K562 (cell line): ENCODE measurements at regions not wholly inside any gene's neighbourhood (a gene's known extent, or its start where the extent isn't known, plus 50 kb on each side); places are given as distances from the start of the nearest gene placed in this dataset.

ENCODE experiments used
- CAMTA2 ChIP-seq: fragments of 250-450 bp; sonication (Bioruptor Pico); conservative IDR thresholded peaks from 2 replicates; pipeline ENCODE4 v1.5.1; 2022
- E2F3 ChIP-seq: fragments of 250-450 bp; sonication (Bioruptor Pico); IDR thresholded peaks from 2 replicates; pipeline ENCODE4 v1.4.0; 2020; ENCODE audit warnings: mild to moderate bottlenecking
- KLF16 ChIP-seq: IDR thresholded peaks from 2 replicates; pipeline ENCODE4 v1.6.1; 2016; ENCODE audit warnings: antibody characterized with exemption
- MAZ ChIP-seq, 2 experiments: fragments of 450-650 bp in 1 of 2; sonication (generic) in 1 of 2; formaldehyde crosslinking; IDR thresholded peaks in 1 of 2; conservative IDR thresholded peaks in 1 of 2; 2 replicates each; pipeline versions ENCODE4 v1.4.0 to v1.5.0; 2020; ENCODE audit warnings: mild to moderate bottlenecking in 1 of 2, missing genetic modification reagents in 1 of 2
- SP1 ChIP-seq: sonication (generic); formaldehyde crosslinking; IDR thresholded peaks from 2 replicates; pipeline ENCODE4 v1.8.1; 2022; ENCODE audit warnings: mild to moderate bottlenecking, missing genetic modification reagents
- TAF7 ChIP-seq: fragments of 450-650 bp; IDR thresholded peaks from 2 replicates; pipeline ENCODE4 v1.6.1; 2016; ENCODE audit warnings: missing genetic modification characterization, missing compliant biosample characterization
- TGIF2 ChIP-seq: sonication (generic); formaldehyde crosslinking; IDR thresholded peaks from 2 replicates; pipeline ENCODE4 v1.8.1; 2022; ENCODE audit warnings: mild to moderate bottlenecking, missing genetic modification reagents, moderate library complexity
- XRCC5 ChIP-seq: fragments of 200-400 bp; formaldehyde crosslinking; IDR thresholded peaks from 2 replicates; pipeline ENCODE4 v1.6.1; 2017; ENCODE audit warnings: low read depth, mild to moderate bottlenecking, low read length
- ZHX1 ChIP-seq: fragments of 150-350 bp; conservative IDR thresholded peaks from 2 replicates; pipeline ENCODE4 v1.6.1; 2014; ENCODE audit warnings: low read length
- ZNF184 ChIP-seq: sonication (generic); formaldehyde crosslinking; IDR thresholded peaks from 2 replicates; pipeline ENCODE4 v1.5.0; 2020; ENCODE audit warnings: missing genetic modification reagents
- ZNF277 ChIP-seq: fragments of 250-450 bp; sonication (Bioruptor Pico); IDR thresholded peaks from 2 replicates; pipeline ENCODE4 v1.8.0; 2022; ENCODE audit warnings: inconsistent platforms, mild to moderate bottlenecking, moderate library complexity, borderline replicate concordance
- ZNF584 ChIP-seq: fragments of 200-800 bp; sonication (Bioruptor generic); IDR thresholded peaks from 2 replicates; pipeline ENCODE4 v1.6.1; 2016; ENCODE audit warnings: low read depth, mild to moderate bottlenecking, missing genetic modification characterization, missing compliant biosample characterization
- TF ChIP-seq, protein P1 (sequence below): fragments of 250-450 bp; sonication (Bioruptor Pico); IDR thresholded peaks from 2 replicates; pipeline ENCODE4 v1.5.1; 2021; ENCODE audit warnings: mild to moderate bottlenecking
- TF ChIP-seq, protein P2 (sequence below): fragments of 250-450 bp; sonication (Bioruptor Pico); IDR thresholded peaks from 2 replicates; pipeline ENCODE4 v1.8.0; 2021; ENCODE audit warnings: moderate library complexity, mild to moderate bottlenecking, inconsistent platforms
- TF ChIP-seq, protein P3 (sequence below): sonication (generic); formaldehyde crosslinking; IDR thresholded peaks from 2 replicates; pipeline ENCODE4 v1.8.0; 2022; ENCODE audit warnings: mild to moderate bottlenecking, missing genetic modification reagents
- TF ChIP-seq, protein P4 (sequence below): fragments of 450-650 bp; IDR thresholded peaks from 2 replicates; pipeline ENCODE4 v1.6.1; 2016; ENCODE audit warnings: borderline replicate concordance
- TF ChIP-seq, protein P5 (sequence below): sonication (generic); formaldehyde crosslinking; IDR thresholded peaks from 2 replicates; pipeline ENCODE4 v1.8.1; 2022; ENCODE audit warnings: missing genetic modification reagents

GRCh38 chr6:28751514-28751913 lies 172.3 kb downstream of the TRIM27 start (continued):
- TF ChIP-seq, protein P1, sequence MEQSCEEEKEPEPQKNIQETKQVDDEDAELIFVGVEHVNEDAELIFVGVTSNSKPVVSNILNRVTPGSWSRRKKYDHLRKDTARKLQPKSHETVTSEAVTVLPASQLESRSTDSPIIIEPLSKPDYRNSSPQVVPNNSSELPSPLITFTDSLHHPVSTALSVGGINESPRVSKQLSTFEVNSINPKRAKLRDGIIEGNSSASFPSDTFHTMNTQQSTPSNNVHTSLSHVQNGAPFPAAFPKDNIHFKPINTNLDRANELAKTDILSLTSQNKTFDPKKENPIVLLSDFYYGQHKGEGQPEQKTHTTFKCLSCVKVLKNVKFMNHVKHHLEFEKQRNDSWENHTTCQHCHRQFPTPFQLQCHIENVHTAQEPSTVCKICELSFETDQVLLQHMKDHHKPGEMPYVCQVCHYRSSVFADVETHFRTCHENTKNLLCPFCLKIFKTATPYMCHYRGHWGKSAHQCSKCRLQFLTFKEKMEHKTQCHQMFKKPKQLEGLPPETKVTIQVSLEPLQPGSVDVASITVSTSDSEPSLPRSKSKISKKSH = no peak
- TF ChIP-seq, protein P2, sequence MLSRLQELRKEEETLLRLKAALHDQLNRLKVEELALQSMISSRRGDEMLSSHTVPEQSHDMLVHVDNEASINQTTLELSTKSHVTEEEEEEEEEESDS (CRISPR knock-in tag) = no peak
- TF ChIP-seq XRCC5 (0 out of 2 replicates have a peak, but pooled peaks have one; percentile 45), ZNF277 (CRISPR knock-in tag) (no peak), ZHX1 (no peak), TGIF2 (CRISPR knock-in tag) (no peak), SP1 (CRISPR knock-in tag) (no peak), CAMTA2 (CRISPR knock-in tag) (no peak), TAF7 (tag) (no peak), MAZ (CRISPR knock-in tag; conservative IDR thresholded peaks at IDR 0.05 in 1 of 2, IDR thresholded peaks at IDR 0.05 in 1 of 2) (peak in 1 of 2 experiments; percentile 1; a peak in 1 of 4 replicates), ZNF584 (no peak), KLF16 (no peak), ZNF184 (CRISPR knock-in tag) (no peak), E2F3 (CRISPR knock-in tag) (no peak)
- TF ChIP-seq, protein P3, sequence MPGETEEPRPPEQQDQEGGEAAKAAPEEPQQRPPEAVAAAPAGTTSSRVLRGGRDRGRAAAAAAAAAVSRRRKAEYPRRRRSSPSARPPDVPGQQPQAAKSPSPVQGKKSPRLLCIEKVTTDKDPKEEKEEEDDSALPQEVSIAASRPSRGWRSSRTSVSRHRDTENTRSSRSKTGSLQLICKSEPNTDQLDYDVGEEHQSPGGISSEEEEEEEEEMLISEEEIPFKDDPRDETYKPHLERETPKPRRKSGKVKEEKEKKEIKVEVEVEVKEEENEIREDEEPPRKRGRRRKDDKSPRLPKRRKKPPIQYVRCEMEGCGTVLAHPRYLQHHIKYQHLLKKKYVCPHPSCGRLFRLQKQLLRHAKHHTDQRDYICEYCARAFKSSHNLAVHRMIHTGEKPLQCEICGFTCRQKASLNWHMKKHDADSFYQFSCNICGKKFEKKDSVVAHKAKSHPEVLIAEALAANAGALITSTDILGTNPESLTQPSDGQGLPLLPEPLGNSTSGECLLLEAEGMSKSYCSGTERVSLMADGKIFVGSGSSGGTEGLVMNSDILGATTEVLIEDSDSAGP (CRISPR knock-in tag) = no peak
- TF ChIP-seq, protein P4, sequence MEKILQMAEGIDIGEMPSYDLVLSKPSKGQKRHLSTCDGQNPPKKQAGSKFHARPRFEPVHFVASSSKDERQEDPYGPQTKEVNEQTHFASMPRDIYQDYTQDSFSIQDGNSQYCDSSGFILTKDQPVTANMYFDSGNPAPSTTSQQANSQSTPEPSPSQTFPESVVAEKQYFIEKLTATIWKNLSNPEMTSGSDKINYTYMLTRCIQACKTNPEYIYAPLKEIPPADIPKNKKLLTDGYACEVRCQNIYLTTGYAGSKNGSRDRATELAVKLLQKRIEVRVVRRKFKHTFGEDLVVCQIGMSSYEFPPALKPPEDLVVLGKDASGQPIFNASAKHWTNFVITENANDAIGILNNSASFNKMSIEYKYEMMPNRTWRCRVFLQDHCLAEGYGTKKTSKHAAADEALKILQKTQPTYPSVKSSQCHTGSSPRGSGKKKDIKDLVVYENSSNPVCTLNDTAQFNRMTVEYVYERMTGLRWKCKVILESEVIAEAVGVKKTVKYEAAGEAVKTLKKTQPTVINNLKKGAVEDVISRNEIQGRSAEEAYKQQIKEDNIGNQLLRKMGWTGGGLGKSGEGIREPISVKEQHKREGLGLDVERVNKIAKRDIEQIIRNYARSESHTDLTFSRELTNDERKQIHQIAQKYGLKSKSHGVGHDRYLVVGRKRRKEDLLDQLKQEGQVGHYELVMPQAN = peak; percentile 25; the same call in 1 of the 2 replicates
- TF ChIP-seq, protein P5, sequence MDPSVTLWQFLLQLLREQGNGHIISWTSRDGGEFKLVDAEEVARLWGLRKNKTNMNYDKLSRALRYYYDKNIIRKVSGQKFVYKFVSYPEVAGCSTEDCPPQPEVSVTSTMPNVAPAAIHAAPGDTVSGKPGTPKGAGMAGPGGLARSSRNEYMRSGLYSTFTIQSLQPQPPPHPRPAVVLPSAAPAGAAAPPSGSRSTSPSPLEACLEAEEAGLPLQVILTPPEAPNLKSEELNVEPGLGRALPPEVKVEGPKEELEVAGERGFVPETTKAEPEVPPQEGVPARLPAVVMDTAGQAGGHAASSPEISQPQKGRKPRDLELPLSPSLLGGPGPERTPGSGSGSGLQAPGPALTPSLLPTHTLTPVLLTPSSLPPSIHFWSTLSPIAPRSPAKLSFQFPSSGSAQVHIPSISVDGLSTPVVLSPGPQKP (CRISPR knock-in tag) = no peak
